GM23338 (cell line): ENCODE measurements at regions not wholly inside any gene's neighbourhood (a gene's known extent, or its start where the extent isn't known, plus 50 kb on each side); places are given as distances from the start of the nearest gene placed in this dataset.

Source experiments
- ATAC-seq: fragments of 200-7000 bp; cut with Tn5 transposase; 3 replicates; pipeline ENCODE4 v1.9.1; 2020
- DNase-seq: peaks from one replicate; pipeline ENCODE4 v3.0.0-alpha.2; 2015; ENCODE audit warnings: low spot score
- H2AFZ ChIP-seq: fragments of 200-600 bp; sonication (generic); 2 replicates; pipeline ENCODE4 v1.8.0; 2016; ENCODE audit warnings: antibody characterized with exemption, mild to moderate bottlenecking, moderate library complexity
- H3F3A ChIP-seq: fragments of 200-600 bp; sonication (generic); replicated peaks from 2 replicates; pipeline ENCODE4 v1.8.0; 2017; ENCODE audit warnings: antibody characterized with exemption, mixed run types, low read depth
- H3K27ac ChIP-seq: fragments of 200-600 bp; sonication (generic); 2 replicates; pipeline ENCODE4 v1.6.1; 2016; ENCODE audit warnings: low read depth
- H3K27me3 ChIP-seq: fragments of 200-600 bp; sonication (generic); 2 replicates; pipeline ENCODE4 v1.8.0; 2016; ENCODE audit warnings: mild to moderate bottlenecking, mixed run types, moderate library complexity; ENCODE audit not compliant: insufficient read depth
- H3K36me3 ChIP-seq: fragments of 200-600 bp; sonication (generic); 2 replicates; pipeline ENCODE4 v1.8.0; 2016; ENCODE audit warnings: mild to moderate bottlenecking; ENCODE audit not compliant: insufficient read depth
- H3K4me1 ChIP-seq: fragments of 200-600 bp; sonication (generic); 2 replicates; pipeline ENCODE4 v1.8.0; 2016; ENCODE audit warnings: mild to moderate bottlenecking, moderate library complexity; ENCODE audit not compliant: insufficient read depth
- H3K4me2 ChIP-seq: fragments of 200-600 bp; sonication (generic); 2 replicates; pipeline ENCODE4 v1.7.1; 2017; ENCODE audit warnings: mixed run types
- H3K4me3 ChIP-seq: fragments of 200-600 bp; sonication (generic); 2 replicates; pipeline ENCODE4 v1.6.1; 2016; ENCODE audit warnings: mixed run types
- H3K79me2 ChIP-seq: fragments of 200-600 bp; sonication (generic); replicated peaks from 2 replicates; pipeline ENCODE4 v1.8.0; 2017; ENCODE audit warnings: mild to moderate bottlenecking; ENCODE audit not compliant: insufficient read depth
- H3K9me2 ChIP-seq: fragments of 200-600 bp; sonication (generic); 2 replicates; pipeline ENCODE4 v1.8.0; 2017; ENCODE audit not compliant: insufficient read depth
- H4K20me1 ChIP-seq: fragments of 200-600 bp; sonication (generic); replicated peaks from 2 replicates; pipeline ENCODE4 v1.8.0; 2017; ENCODE audit warnings: mild to moderate bottlenecking; ENCODE audit not compliant: insufficient read depth
- H3K27ac Mint-ChIP-seq: 2 replicates; pipeline ENCODE4 v1.8.0; 2020; ENCODE audit warnings: inconsistent platforms, mild to moderate bottlenecking, moderate library complexity, mixed read lengths
- H3K27me3 Mint-ChIP-seq: 3 replicates; pipeline ENCODE4 v1.8.0; 2022; ENCODE audit warnings: low read depth, mild to moderate bottlenecking, moderate library complexity, mixed read lengths, inconsistent platforms; ENCODE audit not compliant: insufficient read depth, poor library complexity
- H3K36me3 Mint-ChIP-seq: 3 replicates; pipeline ENCODE4 v1.8.0; 2021; ENCODE audit warnings: low read depth, mild to moderate bottlenecking, inconsistent platforms, moderate library complexity, mixed read lengths
- H3K4me1 Mint-ChIP-seq: 3 replicates; pipeline ENCODE4 v1.8.0; 2020; ENCODE audit warnings: mild to moderate bottlenecking, inconsistent platforms, mixed read lengths
- H3K4me3 Mint-ChIP-seq: 3 replicates; pipeline ENCODE4 v1.8.0; 2021; ENCODE audit warnings: moderate library complexity, mild to moderate bottlenecking, inconsistent platforms, mixed read lengths
- H3K9me3 Mint-ChIP-seq: 3 replicates; pipeline ENCODE4 v1.8.0; 2020; ENCODE audit warnings: moderate library complexity, mild to moderate bottlenecking, inconsistent platforms, mixed read lengths
- CREB1 ChIP-seq: fragments of 250-450 bp; sonication (Bioruptor Pico); IDR thresholded peaks from 2 replicates; pipeline ENCODE4 v1.5.0; 2020; ENCODE audit warnings: low read depth, mild to moderate bottlenecking, moderate library complexity
- EZH2 ChIP-seq: fragments of 200-600 bp; sonication (generic); IDR thresholded peaks from one replicate; pipeline ENCODE4 v1.8.0; 2017; ENCODE audit warnings: antibody characterized with exemption, mild to moderate bottlenecking, low read depth; ENCODE audit not compliant: unreplicated experiment
- EZH2phosphoT487 ChIP-seq: fragments of 200-600 bp; sonication (generic); IDR thresholded peaks from one replicate; pipeline ENCODE4 v1.8.1; 2018; ENCODE audit warnings: antibody characterized with exemption; ENCODE audit not compliant: unreplicated experiment
- JUNB ChIP-seq: IDR thresholded peaks from one replicate; pipeline ENCODE4 v1.6.1; 2016; ENCODE audit warnings: antibody characterized with exemption; ENCODE audit not compliant: unreplicated experiment
- NANOG ChIP-seq: IDR thresholded peaks from 2 replicates; pipeline ENCODE4 v1.6.1; 2016; ENCODE audit warnings: antibody characterized with exemption, borderline replicate concordance
- POLR2AphosphoS5 ChIP-seq: IDR thresholded peaks from 2 replicates; pipeline ENCODE4 v1.6.1; 2016; ENCODE audit warnings: antibody characterized with exemption, low read depth
- ZNF114 ChIP-seq: fragments of 250-450 bp; sonication (Bioruptor Pico); IDR thresholded peaks from 2 replicates; pipeline ENCODE4 v1.5.0; 2020; ENCODE audit warnings: mild to moderate bottlenecking, moderate library complexity
- TF ChIP-seq, protein P1 (sequence below): IDR thresholded peaks from 2 replicates; pipeline ENCODE4 v1.6.1; 2016; ENCODE audit warnings: antibody characterized with exemption
- TF ChIP-seq, protein P2 (sequence below): fragments of 250-450 bp; sonication (Bioruptor Pico); IDR thresholded peaks from 2 replicates; pipeline ENCODE4 v1.5.0; 2020; ENCODE audit warnings: mild to moderate bottlenecking, moderate library complexity
- TF ChIP-seq, protein P3 (sequence below), 2 experiments: fragments of 200-600 bp in 1 of 2; sonication (generic) in 1 of 2; conservative IDR thresholded peaks; 2 replicates each; pipeline versions ENCODE4 v1.5.1 to v1.6.1; 2016 to 2017; ENCODE audit warnings: antibody characterized with exemption in 2 of 2, low read depth in 2 of 2, mild to moderate bottlenecking in 2 of 2, moderate library complexity in 1 of 2

DNA sequence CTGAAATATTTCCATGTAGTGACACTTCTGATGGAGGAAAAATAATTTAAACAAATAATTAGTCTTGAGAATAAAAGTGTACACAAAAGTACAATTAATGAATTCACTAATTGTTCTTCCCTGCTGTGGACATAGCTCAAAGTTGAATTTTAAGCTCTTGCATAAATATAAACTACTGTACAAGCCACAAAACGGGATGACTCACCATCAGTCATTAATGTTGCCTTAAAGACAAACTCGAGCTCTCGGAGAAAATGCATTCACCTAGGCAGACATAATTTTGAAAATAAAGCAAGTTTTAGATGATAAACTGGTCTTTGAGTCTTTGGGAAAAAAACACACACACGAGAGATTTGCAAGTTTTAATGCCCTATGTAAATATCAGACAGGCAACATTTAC is 436.4 kb downstream of the ZNF521 start:
- H4K20me1 ChIP-seq, result no peaks in the 10 kb centered on the region
- peaks cover 6% of the 10 kb centered on the region for H3K27me3 Mint-ChIP-seq

DNA sequence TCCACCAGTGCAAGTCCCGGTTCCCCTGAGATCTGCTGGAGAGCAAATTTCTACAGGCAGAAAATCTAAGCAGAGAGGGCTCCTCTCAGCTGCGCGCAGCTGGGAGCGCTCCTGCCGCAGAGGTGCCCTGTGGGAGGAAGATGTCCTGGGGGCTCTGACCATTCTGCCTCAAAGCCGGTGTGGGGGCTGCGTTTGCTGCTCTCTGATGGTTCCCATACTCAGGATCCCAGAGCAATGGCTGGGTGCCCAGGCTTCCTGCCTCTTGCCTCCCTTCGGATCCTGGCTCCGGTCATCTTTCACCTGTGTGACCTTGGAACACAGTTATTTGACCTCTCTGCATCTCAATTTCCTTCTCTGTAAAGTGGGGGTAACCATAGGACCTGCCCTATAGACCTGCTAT is 434.2 kb downstream of the ZNF521 start:
- peaks cover 6% of the 10 kb centered on the region for H3K27me3 Mint-ChIP-seq
- no peaks in the 10 kb centered on the region for H3K9me3 Mint-ChIP-seq
- no peak for DNase-seq
- no peaks in the 10 kb centered on the region for H3K27me3 ChIP-seq
- no peak overlapping the region for H3K4me3 ChIP-seq
- no peaks in the 10 kb centered on the region for H3F3A ChIP-seq
- peak overlapping the region; percentile 74 for H2AFZ ChIP-seq
- H3K27ac Mint-ChIP-seq, result no peak overlapping the region
- H4K20me1 ChIP-seq, result no peaks in the 10 kb centered on the region
- no peaks in the 10 kb centered on the region for H3K4me1 ChIP-seq
- H3K36me3 Mint-ChIP-seq, result no peaks in the 10 kb centered on the region
- H3K9me2 ChIP-seq, result no peaks in the 10 kb centered on the region
- H3K4me2 ChIP-seq, result no peak overlapping the region
- H3K79me2 ChIP-seq, result no peaks in the 10 kb centered on the region
- H3K4me3 Mint-ChIP-seq, result no peak overlapping the region
- H3K27ac ChIP-seq, result no peak overlapping the region
- H3K36me3 ChIP-seq, result no peaks in the 10 kb centered on the region; the same call in 1 of the 2 replicates
- peaks cover 20% of the 10 kb centered on the region; the same call in 2 of the 3 replicates for H3K4me1 Mint-ChIP-seq
- no peak for ATAC-seq
- TF ChIP-seq POLR2AphosphoS5 (no peak), ZNF114 (CRISPR knock-in tag) (no peak), JUNB (no peak), NANOG (no peak)
- TF ChIP-seq, protein P1, sequence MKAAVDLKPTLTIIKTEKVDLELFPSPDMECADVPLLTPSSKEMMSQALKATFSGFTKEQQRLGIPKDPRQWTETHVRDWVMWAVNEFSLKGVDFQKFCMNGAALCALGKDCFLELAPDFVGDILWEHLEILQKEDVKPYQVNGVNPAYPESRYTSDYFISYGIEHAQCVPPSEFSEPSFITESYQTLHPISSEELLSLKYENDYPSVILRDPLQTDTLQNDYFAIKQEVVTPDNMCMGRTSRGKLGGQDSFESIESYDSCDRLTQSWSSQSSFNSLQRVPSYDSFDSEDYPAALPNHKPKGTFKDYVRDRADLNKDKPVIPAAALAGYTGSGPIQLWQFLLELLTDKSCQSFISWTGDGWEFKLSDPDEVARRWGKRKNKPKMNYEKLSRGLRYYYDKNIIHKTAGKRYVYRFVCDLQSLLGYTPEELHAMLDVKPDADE, result no peak
- TF ChIP-seq, protein P2, sequence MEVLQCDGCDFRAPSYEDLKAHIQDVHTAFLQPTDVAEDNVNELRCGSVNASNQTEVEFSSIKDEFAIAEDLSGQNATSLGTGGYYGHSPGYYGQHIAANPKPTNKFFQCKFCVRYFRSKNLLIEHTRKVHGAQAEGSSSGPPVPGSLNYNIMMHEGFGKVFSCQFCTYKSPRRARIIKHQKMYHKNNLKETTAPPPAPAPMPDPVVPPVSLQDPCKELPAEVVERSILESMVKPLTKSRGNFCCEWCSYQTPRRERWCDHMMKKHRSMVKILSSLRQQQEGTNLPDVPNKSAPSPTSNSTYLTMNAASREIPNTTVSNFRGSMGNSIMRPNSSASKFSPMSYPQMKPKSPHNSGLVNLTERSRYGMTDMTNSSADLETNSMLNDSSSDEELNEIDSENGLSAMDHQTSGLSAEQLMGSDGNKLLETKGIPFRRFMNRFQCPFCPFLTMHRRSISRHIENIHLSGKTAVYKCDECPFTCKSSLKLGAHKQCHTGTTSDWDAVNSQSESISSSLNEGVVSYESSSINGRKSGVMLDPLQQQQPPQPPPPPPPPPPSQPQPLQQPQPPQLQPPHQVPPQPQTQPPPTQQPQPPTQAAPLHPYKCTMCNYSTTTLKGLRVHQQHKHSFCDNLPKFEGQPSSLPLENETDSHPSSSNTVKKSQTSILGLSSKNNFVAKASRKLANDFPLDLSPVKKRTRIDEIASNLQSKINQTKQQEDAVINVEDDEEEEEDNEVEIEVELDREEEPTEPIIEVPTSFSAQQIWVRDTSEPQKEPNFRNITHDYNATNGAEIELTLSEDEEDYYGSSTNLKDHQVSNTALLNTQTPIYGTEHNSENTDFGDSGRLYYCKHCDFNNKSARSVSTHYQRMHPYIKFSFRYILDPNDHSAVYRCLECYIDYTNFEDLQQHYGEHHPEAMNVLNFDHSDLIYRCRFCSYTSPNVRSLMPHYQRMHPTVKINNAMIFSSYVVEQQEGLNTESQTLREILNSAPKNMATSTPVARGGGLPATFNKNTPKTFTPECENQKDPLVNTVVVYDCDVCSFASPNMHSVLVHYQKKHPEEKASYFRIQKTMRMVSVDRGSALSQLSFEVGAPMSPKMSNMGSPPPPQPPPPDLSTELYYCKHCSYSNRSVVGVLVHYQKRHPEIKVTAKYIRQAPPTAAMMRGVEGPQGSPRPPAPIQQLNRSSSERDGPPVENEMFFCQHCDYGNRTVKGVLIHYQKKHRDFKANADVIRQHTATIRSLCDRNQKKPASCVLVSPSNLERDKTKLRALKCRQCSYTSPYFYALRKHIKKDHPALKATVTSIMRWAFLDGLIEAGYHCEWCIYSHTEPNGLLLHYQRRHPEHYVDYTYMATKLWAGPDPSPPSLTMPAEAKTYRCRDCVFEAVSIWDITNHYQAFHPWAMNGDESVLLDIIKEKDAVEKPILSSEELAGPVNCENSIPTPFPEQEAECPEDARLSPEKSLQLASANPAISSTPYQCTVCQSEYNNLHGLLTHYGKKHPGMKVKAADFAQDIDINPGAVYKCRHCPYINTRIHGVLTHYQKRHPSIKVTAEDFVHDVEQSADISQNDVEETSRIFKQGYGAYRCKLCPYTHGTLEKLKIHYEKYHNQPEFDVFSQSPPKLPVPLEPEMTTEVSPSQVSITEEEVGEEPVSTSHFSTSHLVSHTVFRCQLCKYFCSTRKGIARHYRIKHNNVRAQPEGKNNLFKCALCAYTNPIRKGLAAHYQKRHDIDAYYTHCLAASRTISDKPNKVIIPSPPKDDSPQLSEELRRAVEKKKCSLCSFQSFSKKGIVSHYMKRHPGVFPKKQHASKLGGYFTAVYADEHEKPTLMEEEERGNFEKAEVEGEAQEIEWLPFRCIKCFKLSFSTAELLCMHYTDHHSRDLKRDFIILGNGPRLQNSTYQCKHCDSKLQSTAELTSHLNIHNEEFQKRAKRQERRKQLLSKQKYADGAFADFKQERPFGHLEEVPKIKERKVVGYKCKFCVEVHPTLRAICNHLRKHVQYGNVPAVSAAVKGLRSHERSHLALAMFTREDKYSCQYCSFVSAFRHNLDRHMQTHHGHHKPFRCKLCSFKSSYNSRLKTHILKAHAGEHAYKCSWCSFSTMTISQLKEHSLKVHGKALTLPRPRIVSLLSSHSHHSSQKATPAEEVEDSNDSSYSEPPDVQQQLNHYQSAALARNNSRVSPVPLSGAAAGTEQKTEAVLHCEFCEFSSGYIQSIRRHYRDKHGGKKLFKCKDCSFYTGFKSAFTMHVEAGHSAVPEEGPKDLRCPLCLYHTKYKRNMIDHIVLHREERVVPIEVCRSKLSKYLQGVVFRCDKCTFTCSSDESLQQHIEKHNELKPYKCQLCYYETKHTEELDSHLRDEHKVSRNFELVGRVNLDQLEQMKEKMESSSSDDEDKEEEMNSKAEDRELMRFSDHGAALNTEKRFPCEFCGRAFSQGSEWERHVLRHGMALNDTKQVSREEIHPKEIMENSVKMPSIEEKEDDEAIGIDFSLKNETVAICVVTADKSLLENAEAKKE, result no peak
- TF ChIP-seq, protein P3, sequence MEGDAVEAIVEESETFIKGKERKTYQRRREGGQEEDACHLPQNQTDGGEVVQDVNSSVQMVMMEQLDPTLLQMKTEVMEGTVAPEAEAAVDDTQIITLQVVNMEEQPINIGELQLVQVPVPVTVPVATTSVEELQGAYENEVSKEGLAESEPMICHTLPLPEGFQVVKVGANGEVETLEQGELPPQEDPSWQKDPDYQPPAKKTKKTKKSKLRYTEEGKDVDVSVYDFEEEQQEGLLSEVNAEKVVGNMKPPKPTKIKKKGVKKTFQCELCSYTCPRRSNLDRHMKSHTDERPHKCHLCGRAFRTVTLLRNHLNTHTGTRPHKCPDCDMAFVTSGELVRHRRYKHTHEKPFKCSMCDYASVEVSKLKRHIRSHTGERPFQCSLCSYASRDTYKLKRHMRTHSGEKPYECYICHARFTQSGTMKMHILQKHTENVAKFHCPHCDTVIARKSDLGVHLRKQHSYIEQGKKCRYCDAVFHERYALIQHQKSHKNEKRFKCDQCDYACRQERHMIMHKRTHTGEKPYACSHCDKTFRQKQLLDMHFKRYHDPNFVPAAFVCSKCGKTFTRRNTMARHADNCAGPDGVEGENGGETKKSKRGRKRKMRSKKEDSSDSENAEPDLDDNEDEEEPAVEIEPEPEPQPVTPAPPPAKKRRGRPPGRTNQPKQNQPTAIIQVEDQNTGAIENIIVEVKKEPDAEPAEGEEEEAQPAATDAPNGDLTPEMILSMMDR (conservative IDR thresholded peaks at IDR 0.05; ENCODE audit: low read depth in 2 of 2), result no peak

More for the DNA sequence above, 436.4 kb downstream of the ZNF521 start:
- Mint-ChIP-seq H3K27ac (no peak overlapping the region; the same call in 1 of the 2 replicates), H3K4me3 (no peak overlapping the region), H3K36me3 (no peaks in the 10 kb centered on the region), H3K9me3 (no peaks in the 10 kb centered on the region), H3K4me1 (peaks cover 20% of the 10 kb centered on the region; the same call in 2 of the 3 replicates)
- Histone ChIP-seq H3K27ac (no peak overlapping the region), H3K9me2 (no peaks in the 10 kb centered on the region), H3K27me3 (no peaks in the 10 kb centered on the region), H3K36me3 (no peaks in the 10 kb centered on the region; the same call in 1 of the 2 replicates), H2AFZ (no peak overlapping the region), H3K4me2 (no peak overlapping the region), H3F3A (no peaks in the 10 kb centered on the region), H3K4me3 (no peak overlapping the region), H3K4me1 (no peaks in the 10 kb centered on the region), H3K79me2 (no peaks in the 10 kb centered on the region)
- ATAC-seq (no peak), DNase-seq (no peak)
- TF ChIP-seq, protein P1, result no peak
- TF ChIP-seq CREB1 (CRISPR knock-in tag) (no peak), EZH2phosphoT487 (no peak), ZNF114 (CRISPR knock-in tag) (no peak), JUNB (no peak), EZH2 (no peak)
